ENCODE measurements at regions not wholly inside any gene's neighbourhood (a gene's known extent, or its start where the extent isn't known, plus 50 kb on each side); places are given as distances from the start of the nearest gene placed in this dataset.
A peak's percentile ranks its signal among the peaks of the same experiment; 100 is the strongest.

DNA sequence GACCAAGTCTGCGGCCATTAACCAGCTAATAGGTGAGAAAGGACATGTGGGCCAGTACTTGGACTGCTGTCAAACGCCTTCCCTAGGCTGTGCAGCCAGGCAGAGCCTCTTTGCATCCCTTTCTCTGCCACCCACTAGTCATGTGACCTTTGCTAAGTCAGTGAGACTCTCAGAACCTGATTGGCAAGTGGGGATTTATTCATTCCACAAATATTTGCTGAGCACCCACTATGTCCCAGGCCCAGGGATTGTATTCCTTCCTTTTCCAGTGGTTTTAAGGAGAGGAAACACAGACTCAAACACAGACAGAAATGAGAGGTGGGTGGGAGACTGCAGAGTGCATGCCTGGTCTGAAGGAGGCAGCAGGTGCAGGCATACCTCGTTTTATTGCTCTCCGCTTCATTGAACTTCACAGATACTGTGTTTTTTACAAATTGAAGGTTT is 71.6 kb upstream of the GALNT10 start:
- Mint-ChIP-seq H3K9me3 (peaks cover 5% of the 10 kb centered on the region), H3K4me1 (no peaks in the 10 kb centered on the region), H3K4me3 (no peak overlapping the region), H3K36me3 (ENCODE audit: low read depth) (peaks cover 5% of the 10 kb centered on the region), H3K27ac (ENCODE audit: unreplicated experiment) (no peak overlapping the region), H3K27me3 (ENCODE audit: low read depth) (no peaks in the 10 kb centered on the region)
- TF ChIP-seq, protein P1, sequence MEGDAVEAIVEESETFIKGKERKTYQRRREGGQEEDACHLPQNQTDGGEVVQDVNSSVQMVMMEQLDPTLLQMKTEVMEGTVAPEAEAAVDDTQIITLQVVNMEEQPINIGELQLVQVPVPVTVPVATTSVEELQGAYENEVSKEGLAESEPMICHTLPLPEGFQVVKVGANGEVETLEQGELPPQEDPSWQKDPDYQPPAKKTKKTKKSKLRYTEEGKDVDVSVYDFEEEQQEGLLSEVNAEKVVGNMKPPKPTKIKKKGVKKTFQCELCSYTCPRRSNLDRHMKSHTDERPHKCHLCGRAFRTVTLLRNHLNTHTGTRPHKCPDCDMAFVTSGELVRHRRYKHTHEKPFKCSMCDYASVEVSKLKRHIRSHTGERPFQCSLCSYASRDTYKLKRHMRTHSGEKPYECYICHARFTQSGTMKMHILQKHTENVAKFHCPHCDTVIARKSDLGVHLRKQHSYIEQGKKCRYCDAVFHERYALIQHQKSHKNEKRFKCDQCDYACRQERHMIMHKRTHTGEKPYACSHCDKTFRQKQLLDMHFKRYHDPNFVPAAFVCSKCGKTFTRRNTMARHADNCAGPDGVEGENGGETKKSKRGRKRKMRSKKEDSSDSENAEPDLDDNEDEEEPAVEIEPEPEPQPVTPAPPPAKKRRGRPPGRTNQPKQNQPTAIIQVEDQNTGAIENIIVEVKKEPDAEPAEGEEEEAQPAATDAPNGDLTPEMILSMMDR (conservative IDR thresholded peaks at IDR 0.05) = no peak
- DNase-seq (ENCODE audit: low read depth, low spot score) = no peak

DNA sequence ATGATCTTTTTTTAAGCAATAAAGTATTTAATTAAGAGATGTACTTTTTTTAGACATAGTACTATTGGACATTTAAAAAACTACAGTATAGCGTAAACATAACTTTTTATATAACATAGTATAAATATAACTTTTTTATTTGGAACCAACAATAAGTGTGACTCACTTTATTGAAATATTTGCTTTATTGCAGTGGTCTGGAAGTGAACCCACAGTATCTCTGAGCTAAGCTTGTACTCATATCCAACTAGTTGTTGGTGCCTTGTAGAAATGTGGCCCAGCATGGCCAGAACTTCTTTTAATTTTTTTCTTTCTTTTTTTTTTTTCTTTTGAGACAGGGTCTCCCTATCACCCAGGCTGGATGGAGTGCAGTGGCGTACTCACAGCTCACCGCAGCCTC is 61.5 kb upstream of the GALNT10 start:
- Mint-ChIP-seq H3K27me3 (ENCODE audit: low read depth) (no peaks in the 10 kb centered on the region), H3K4me3 (no peak overlapping the region), H3K27ac (ENCODE audit: unreplicated experiment) (no peak overlapping the region), H3K4me1 (no peaks in the 10 kb centered on the region), H3K9me3 (peaks cover 9% of the 10 kb centered on the region), H3K36me3 (ENCODE audit: low read depth) (peaks cover 10% of the 10 kb centered on the region)
- DNase-seq (ENCODE audit: low read depth, low spot score) = no peak
- TF ChIP-seq, protein P1 (conservative IDR thresholded peaks at IDR 0.05) = no peak

DNA sequence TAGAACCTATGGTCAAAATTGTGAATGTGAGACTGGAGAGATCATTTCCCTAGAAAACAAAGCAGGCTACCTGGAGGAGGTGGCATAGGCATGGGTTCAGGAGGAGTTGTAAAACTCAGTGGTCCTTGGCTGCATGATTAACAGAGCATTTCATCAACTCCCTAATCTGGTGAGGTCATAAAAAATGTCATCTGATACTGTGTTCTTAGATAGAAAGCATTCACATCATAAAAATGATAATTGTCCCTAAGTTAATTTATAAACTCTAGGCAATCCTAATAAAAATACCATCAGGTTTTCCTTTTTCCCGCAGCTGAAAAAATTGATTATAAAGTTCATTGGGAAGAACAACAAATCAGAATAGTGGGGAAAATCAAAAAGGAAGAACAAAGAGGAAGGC is 60.6 kb upstream of the GALNT10 start:
- DNase-seq (ENCODE audit: low read depth, low spot score) = no peak
- peaks cover 2% of the 10 kb centered on the region for H3K9me3 Mint-ChIP-seq
- H3K4me1 Mint-ChIP-seq = no peaks in the 10 kb centered on the region
- H3K4me3 Mint-ChIP-seq = no peak overlapping the region
- no peaks in the 10 kb centered on the region for H3K27me3 Mint-ChIP-seq (ENCODE audit: low read depth)
- TF ChIP-seq, protein P1 (conservative IDR thresholded peaks at IDR 0.05) = no peak
- peaks cover 2% of the 10 kb centered on the region for H3K36me3 Mint-ChIP-seq (ENCODE audit: low read depth)
- H3K27ac Mint-ChIP-seq (ENCODE audit: unreplicated experiment) = no peak overlapping the region

DNA sequence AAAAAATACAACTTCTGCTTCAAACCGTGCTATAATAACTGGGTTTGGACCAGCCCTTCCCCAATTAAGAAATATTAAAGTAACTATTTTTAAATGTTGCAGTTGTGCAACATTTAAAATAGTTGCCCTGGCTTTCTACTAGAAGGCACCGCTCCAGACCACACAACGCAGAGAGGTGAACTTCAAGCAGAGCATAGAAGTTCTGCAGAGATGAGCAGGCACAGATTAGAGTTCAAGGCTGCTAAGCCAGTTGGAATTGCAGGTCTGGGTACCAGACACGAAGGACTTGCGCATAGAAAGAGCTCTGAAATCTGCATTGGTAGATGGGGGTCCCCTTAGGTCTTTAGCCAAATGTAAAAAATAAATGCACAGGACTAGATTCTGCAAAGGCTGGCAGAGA is 58.7 kb upstream of the GALNT10 start:
- Mint-ChIP-seq H3K4me1 (no peaks in the 10 kb centered on the region), H3K4me3 (no peak overlapping the region), H3K27me3 (ENCODE audit: low read depth) (no peaks in the 10 kb centered on the region), H3K36me3 (ENCODE audit: low read depth) (no peaks in the 10 kb centered on the region), H3K27ac (ENCODE audit: unreplicated experiment) (no peak overlapping the region), H3K9me3 (no peaks in the 10 kb centered on the region)
- TF ChIP-seq, protein P1 (conservative IDR thresholded peaks at IDR 0.05) = no peak
- no peak for DNase-seq (ENCODE audit: low read depth, low spot score)

DNA sequence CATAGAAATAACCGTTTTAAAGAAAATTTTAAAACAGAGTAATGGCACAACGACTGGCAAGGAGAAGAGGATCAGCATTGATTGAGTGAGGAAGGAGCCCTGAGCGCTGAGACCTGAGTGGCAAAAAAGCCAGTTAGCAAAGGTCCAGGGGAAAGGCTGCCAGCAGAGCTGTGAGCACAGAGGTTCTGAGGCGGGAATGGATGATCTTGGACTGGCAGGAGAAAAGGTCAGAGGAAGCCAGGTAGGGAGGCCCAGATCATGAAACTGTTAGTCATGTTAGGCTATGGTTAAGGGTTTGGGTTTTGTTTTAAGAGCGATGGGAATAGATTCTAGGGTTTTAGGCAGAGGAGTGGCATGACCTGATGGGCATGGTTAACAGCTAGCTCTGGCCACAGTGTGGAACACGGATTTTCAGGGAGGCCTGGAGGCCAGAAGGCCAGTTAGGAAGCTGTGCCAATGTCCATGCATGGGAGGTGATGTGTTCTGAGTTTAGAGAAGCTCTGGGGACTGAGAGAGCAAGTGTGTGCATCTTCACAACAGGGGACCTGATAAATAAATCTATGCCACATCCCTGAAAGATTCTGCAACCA is 57.7 kb upstream of the GALNT10 start:
- Mint-ChIP-seq H3K36me3 (ENCODE audit: low read depth) (no peaks in the 10 kb centered on the region), H3K4me3 (no peak overlapping the region), H3K27me3 (ENCODE audit: low read depth) (no peaks in the 10 kb centered on the region), H3K4me1 (no peaks in the 10 kb centered on the region), H3K9me3 (no peaks in the 10 kb centered on the region), H3K27ac (ENCODE audit: unreplicated experiment) (peak overlapping the region; percentile 73)
- TF ChIP-seq, protein P1 (conservative IDR thresholded peaks at IDR 0.05) = no peak
- no peak for DNase-seq (ENCODE audit: low read depth, low spot score)
